Liver (tissue), 3 donors: ENCODE measurements at regions not wholly inside any gene's neighbourhood (a gene's known extent, or its start where the extent isn't known, plus 50 kb on each side); places are given as distances from the start of the nearest gene placed in this dataset.

Source experiments
- ATF3 ChIP-seq: IDR thresholded peaks from 2 replicates; pipeline ENCODE4 v1.6.1; 2016; ENCODE audit warnings: antibody characterized with exemption
- CTCF ChIP-seq: fragments of 150-350 bp; IDR thresholded peaks from 2 replicates; pipeline ENCODE4 v1.5.1; 2017; ENCODE audit warnings: improper control_type of control experiment, low read depth, low read length; ENCODE audit not compliant: missing input control
- JUND ChIP-seq, 2 donors: IDR thresholded peaks; 2 replicates each; pipeline ENCODE4 v1.6.1; 2016; ENCODE audit warnings: antibody characterized with exemption in 2 of 2
- NR2F2 ChIP-seq: IDR thresholded peaks from 2 replicates; pipeline ENCODE4 v1.6.1; 2016; ENCODE audit warnings: antibody characterized with exemption
- RAD21 ChIP-seq, 2 donors: IDR thresholded peaks; 2 replicates each; pipeline ENCODE4 v1.6.1; 2016; ENCODE audit warnings: antibody characterized with exemption in 2 of 2, mild to moderate bottlenecking in 2 of 2
- REST ChIP-seq: IDR thresholded peaks from 2 replicates; pipeline ENCODE4 v1.6.1; 2016; ENCODE audit warnings: antibody characterized with exemption, mild to moderate bottlenecking
- SP1 ChIP-seq: IDR thresholded peaks from 2 replicates; pipeline ENCODE4 v1.6.1; 2018; ENCODE audit warnings: antibody characterized with exemption, mild to moderate bottlenecking
- YY1 ChIP-seq: IDR thresholded peaks from 2 replicates; pipeline ENCODE4 v1.6.1; 2016; ENCODE audit warnings: antibody characterized with exemption, mild to moderate bottlenecking
- ZBTB33 ChIP-seq: IDR thresholded peaks from 2 replicates; pipeline ENCODE4 v1.6.1; 2016; ENCODE audit warnings: antibody characterized with exemption
- donor health status: healthy.
- donor health status: healthy.

- TF ChIP-seq CTCF (no peak), NR2F2 (no peak), SP1 (no peak), RAD21 (IDR thresholded peaks at IDR 0.05) (no peak), JUND (IDR thresholded peaks at IDR 0.05) (no peak), YY1 (no peak), REST (no peak), ATF3 (no peak), ZBTB33 (no peak)
Observed at GRCh38 chr1:209363112-209363511, 220.4 kb upstream of the CAMK1G start.
